GM10248 (cell line): ENCODE measurements at regions not wholly inside any gene's neighbourhood (a gene's known extent, or its start where the extent isn't known, plus 50 kb on each side); places are given as distances from the start of the nearest gene placed in this dataset.

ENCODE experiments used
- CTCF ChIA-PET: fragments of 300-600 bp; sonication (Branson Sonifier 250); formaldehyde crosslinking; extraction: SDS; loops from one replicate; lab custom pipeline; 2021; ENCODE audit warnings: antibody characterized with exemption; lab: Yijun Ruan, JAX
- POLR2A ChIA-PET: fragments of 350-650 bp; sonication (Branson Sonifier 250); formaldehyde crosslinking; extraction: SDS; loops from one replicate; lab custom pipeline; 2020; ENCODE audit warnings: antibody characterized with exemption; lab: Yijun Ruan, JAX
- DNase-seq: peaks from one replicate; pipeline ENCODE4 v3.0.0; 2012; ENCODE audit errors: extremely low spot score
- CTCF ChIP-seq: IDR thresholded peaks from 2 replicates; pipeline ENCODE4 v1.5.1; 2012; ENCODE audit warnings: mild to moderate bottlenecking, low read depth; ENCODE audit errors: extremely low read depth, missing control alignments, control extremely low read depth

GRCh38 chr2:22326250-22326649, 1058.7 kb upstream of the KLHL29 start:
- ChIA-PET CTCF (no interaction called here), POLR2A (no interaction called here)
- TF ChIP-seq CTCF = no peak
- no peak for DNase-seq

DNA sequence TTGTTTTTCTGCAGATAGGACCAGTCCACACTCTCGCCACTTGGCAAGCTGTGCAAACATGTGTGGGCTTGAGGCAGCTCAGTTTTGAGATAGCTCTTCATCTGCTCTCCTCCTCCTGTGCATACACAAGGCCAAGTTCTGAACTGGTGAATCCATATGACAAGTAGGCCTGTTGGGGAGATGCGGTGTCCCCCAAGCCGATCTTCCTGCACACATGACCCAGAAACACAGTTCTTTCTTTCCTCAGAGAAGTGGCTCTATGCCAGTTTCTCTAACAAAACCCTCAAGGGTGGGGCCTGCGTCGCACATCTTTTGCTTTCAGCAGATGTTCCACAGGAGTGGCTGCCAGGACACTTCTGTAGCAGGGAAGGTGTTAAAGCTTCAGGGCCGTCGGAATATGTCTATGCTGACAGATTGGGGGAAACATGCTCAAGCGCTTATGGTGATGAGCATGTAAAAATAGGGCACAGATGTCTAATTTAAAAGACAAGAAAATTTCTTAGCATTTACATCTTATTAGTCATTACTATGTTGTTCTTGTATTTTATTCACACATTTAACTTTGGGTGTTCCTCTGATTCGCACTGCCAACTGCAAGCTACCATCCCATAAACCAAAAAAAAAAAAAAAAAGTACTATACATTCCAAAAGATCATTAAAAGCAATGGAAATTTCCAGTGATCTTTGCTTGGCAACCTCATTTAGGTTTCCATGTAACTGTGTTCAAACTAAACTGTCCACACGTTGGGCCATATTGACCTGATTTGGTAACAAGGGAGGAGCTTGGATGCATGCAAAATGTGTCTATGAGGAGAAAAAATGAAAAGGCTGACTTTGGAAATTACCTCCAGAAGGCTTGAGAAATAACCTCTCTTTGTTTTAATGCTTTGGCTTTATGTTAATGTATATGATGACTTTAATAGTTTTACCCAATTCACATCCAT, 1055.5 kb upstream of the KLHL29 start:
- no peak for DNase-seq
- ChIA-PET POLR2A (no interaction called here), CTCF (interaction anchor here (1.1 to 1.4 kb wide), 2 partner anchors 9 to 14 kb away, joined by 3 to 4 read pairs; no protein-coding TSS in a partner anchor)
- TF ChIP-seq CTCF = no peak

- no peak for DNase-seq
- ChIA-PET CTCF (interaction anchor here (0.8 to 1.0 kb wide), 2 partner anchors 9 to 11 kb away, joined by 3 read pairs; no protein-coding TSS in a partner anchor), POLR2A (no interaction called here)
- no peak for TF ChIP-seq CTCF
Measured at GRCh38 chr2:22336414-22336813, 1048.6 kb upstream of the KLHL29 start.

DNA sequence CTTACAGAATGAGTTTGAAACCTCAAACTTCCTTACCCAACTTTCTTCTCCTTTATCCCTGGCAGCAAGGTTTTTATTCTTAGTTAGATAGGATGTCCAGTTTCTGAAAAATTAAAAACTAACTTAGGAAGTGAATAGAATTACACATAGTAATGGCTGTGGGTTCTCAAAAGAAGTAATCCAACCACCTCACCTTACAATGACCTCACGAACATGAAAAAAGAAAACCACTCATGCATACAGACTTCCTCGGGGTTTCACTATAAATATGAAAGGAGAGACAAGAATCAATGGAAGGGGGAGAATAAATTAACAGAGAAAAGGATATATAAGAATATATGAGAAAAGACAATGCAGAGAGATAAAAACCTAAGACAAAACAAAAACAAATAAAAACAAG, 1044.3 kb upstream of the KLHL29 start:
- no peak for DNase-seq
- no peak for TF ChIP-seq CTCF
- CTCF ChIA-PET = interaction anchor here (3.5 kb wide), 1 partner anchor 15 kb away, joined by 13 read pairs; no protein-coding TSS in a partner anchor
- POLR2A ChIA-PET = no interaction called here

GRCh38 chr2:22347306-22347705, 1037.7 kb upstream of the KLHL29 start:
- ChIA-PET POLR2A (no interaction called here), CTCF (interaction anchor here (0.9 to 2.4 kb wide), 5 partner anchors 8 to 28 kb away, joined by 3 to 9 read pairs (median 4); no protein-coding TSS in a partner anchor)
- DNase-seq = no peak
- TF ChIP-seq CTCF = no peak

GRCh38 chr2:22350621-22351020, 1034.4 kb upstream of the KLHL29 start:
- no peak for TF ChIP-seq CTCF
- POLR2A ChIA-PET = no interaction called here
- CTCF ChIA-PET = no interaction called here
- no peak for DNase-seq
